ENCODE measurements at regions not wholly inside any gene's neighbourhood (a gene's known extent, or its start where the extent isn't known, plus 50 kb on each side); places are given as distances from the start of the nearest gene placed in this dataset.

DNA sequence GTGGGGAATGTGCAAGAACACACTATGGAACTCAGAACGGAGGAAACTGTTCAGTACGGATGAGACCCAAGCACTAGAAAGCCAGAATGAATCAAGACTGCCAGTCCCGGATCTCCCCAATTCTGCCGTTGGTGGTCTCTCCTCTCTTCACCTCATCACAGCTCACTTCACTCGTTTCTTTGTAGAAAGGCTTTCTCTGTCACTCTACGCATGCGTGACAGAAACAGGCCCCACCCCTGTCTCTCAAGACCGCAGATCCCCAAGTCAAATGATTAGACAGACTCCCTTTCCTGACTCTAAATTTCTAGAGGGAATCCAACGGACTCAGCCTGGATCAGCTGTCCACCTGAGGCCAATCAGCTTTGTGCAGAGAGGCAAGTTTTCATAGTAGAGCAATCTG, 505.7 kb upstream of the ADAMTS9 start:
- TF ChIP-seq CTCF (IDR thresholded peaks at IDR 0.05) (no peak), ZFX (IDR thresholded peaks at IDR 0.05; ENCODE audit: borderline replicate concordance) (no peak)
